IMR-90 (cell line): ENCODE measurements at regions not wholly inside any gene's neighbourhood (a gene's known extent, or its start where the extent isn't known, plus 50 kb on each side); places are given as distances from the start of the nearest gene placed in this dataset.

ENCODE experiments used
- ATAC-seq: fragments of 200-7000 bp; cut with Tn5 transposase; 2 replicates; pipeline ENCODE4 v1.9.1; 2020; ENCODE audit warnings: low read depth, mild to moderate bottlenecking, moderate library complexity
- BruUV-seq: library from RNA; stranded (reverse); fragments of 400-500 nt; replicated peaks from 2 replicates; lab custom pipeline; 2021; lab: Mats Ljungman, UMichigan
- CTCF ChIA-PET: fragments of 300-600 bp; formaldehyde crosslinking; extraction: SDS; loops from one replicate; lab custom pipeline; 2021; ENCODE audit warnings: antibody characterized with exemption; lab: Yijun Ruan, JAX
- POLR2A ChIA-PET: fragments of 300-600 bp; sonication (Branson Sonifier 250); formaldehyde crosslinking; loops from one replicate; lab custom pipeline; 2022; ENCODE audit warnings: antibody characterized with exemption; ENCODE audit not compliant: unreplicated experiment; lab: Charles Lee
- DNase-seq: peaks from one replicate; pipeline ENCODE4 v3.0.0; 2013
- H2AFZ ChIP-seq: replicated peaks from 2 replicates; pipeline ENCODE3; 2013; ENCODE audit warnings: low read length, mild to moderate bottlenecking; ENCODE audit not compliant: poor library complexity
- H2AK5ac ChIP-seq: 2 replicates; pipeline ENCODE4 v1.6.1; 2013; ENCODE audit warnings: low read depth, low read length, inconsistent platforms
- H2AK9ac ChIP-seq: replicated peaks from 2 replicates; pipeline ENCODE3; 2013; ENCODE audit warnings: mild to moderate bottlenecking, low read depth, low read length, moderate library complexity; ENCODE audit not compliant: poor library complexity
- H2BK120ac ChIP-seq: 2 replicates; pipeline ENCODE4 v1.6.1; 2013; ENCODE audit warnings: low read depth, low read length, inconsistent platforms
- H2BK15ac ChIP-seq: 3 replicates; pipeline ENCODE4 v1.6.1; 2013; ENCODE audit warnings: low read depth, low read length, inconsistent platforms
- H2BK20ac ChIP-seq: 2 replicates; pipeline ENCODE4 v1.6.1; 2013; ENCODE audit warnings: low read depth, mild to moderate bottlenecking, inconsistent platforms, low read length, moderate library complexity
- H2BK5ac ChIP-seq: 2 replicates; pipeline ENCODE4 v1.6.1; 2013; ENCODE audit warnings: mild to moderate bottlenecking, low read depth, low read length, inconsistent platforms; ENCODE audit not compliant: poor library complexity, severe bottlenecking
- H3K14ac ChIP-seq: replicated peaks from 2 replicates; pipeline ENCODE4 v1.6.1; 2013; ENCODE audit warnings: low read depth, low read length, inconsistent platforms
- H3K18ac ChIP-seq: 2 replicates; pipeline ENCODE4 v1.6.1; 2013; ENCODE audit warnings: low read depth, low read length, control low read depth
- H3K23ac ChIP-seq: 2 replicates; pipeline ENCODE4 v1.6.1; 2013; ENCODE audit warnings: low read depth, low read length, inconsistent platforms
- H3K27ac ChIP-seq: 2 replicates; pipeline ENCODE4 v1.5.1; 2013; ENCODE audit warnings: mild to moderate bottlenecking, control low read depth, low read length; ENCODE audit not compliant: insufficient read depth
- H3K27me3 ChIP-seq: 2 replicates; pipeline ENCODE4 v1.6.1; 2013; ENCODE audit warnings: low read length; ENCODE audit not compliant: control insufficient read depth, insufficient read depth
- H3K36me3 ChIP-seq: 2 replicates; pipeline ENCODE4 v1.6.1; 2013; ENCODE audit warnings: low read length, mixed read lengths; ENCODE audit not compliant: control insufficient read depth, insufficient read depth
- H3K4ac ChIP-seq: 2 replicates; pipeline ENCODE4 v1.6.1; 2013; ENCODE audit warnings: low read depth, low read length, inconsistent platforms
- H3K4me1 ChIP-seq: 2 replicates; pipeline ENCODE4 v1.6.1; 2013; ENCODE audit warnings: low read length, mixed read lengths; ENCODE audit not compliant: control insufficient read depth, insufficient read depth
- H3K4me2 ChIP-seq: 2 replicates; pipeline ENCODE4 v1.6.1; 2013; ENCODE audit warnings: low read depth, mild to moderate bottlenecking, control low read depth, low read length, moderate library complexity
- H3K4me3 ChIP-seq: 2 replicates; pipeline ENCODE4 v1.5.1; 2013; ENCODE audit warnings: low read depth, mild to moderate bottlenecking, control low read depth, low read length, moderate library complexity; ENCODE audit not compliant: insufficient read depth
- H3K56ac ChIP-seq: 2 replicates; pipeline ENCODE4 v1.6.1; 2013; ENCODE audit warnings: low read length, inconsistent platforms; ENCODE audit not compliant: insufficient read depth; ENCODE audit errors: extremely low read depth
- H3K79me1 ChIP-seq, 2 experiments: 2 replicates each; pipeline ENCODE4 v1.6.1; 2013; ENCODE audit warnings: low read length in 2 of 2, inconsistent platforms in 1 of 2, low read depth in 1 of 2
- H3K9ac ChIP-seq: 2 replicates; pipeline ENCODE4 v1.6.1; 2013; ENCODE audit warnings: low read depth, low read length, control low read depth
- H3K9me1 ChIP-seq: 2 replicates; pipeline ENCODE4 v1.6.1; 2013; ENCODE audit warnings: low read length, inconsistent platforms; ENCODE audit not compliant: insufficient read depth
- H3K9me3 ChIP-seq: 2 replicates; pipeline ENCODE4 v1.6.1; 2013; ENCODE audit warnings: low read length; ENCODE audit not compliant: control insufficient read depth, insufficient read depth
- H4K20me1 ChIP-seq: 2 replicates; pipeline ENCODE4 v1.6.1; 2013; ENCODE audit warnings: low read length, inconsistent platforms; ENCODE audit not compliant: insufficient read depth
- H4K5ac ChIP-seq: 2 replicates; pipeline ENCODE4 v1.6.1; 2013; ENCODE audit warnings: mild to moderate bottlenecking, low read depth, low read length, control low read depth
- H4K8ac ChIP-seq, 2 experiments: 2 replicates each; pipeline ENCODE4 v1.6.1; 2013; ENCODE audit warnings: low read depth in 2 of 2, low read length in 2 of 2, control low read depth in 1 of 2, inconsistent platforms in 1 of 2
- H4K91ac ChIP-seq: 2 replicates; pipeline ENCODE4 v1.6.1; 2013; ENCODE audit warnings: low read depth, low read length, inconsistent platforms; ENCODE audit not compliant: insufficient read depth
- FOS ChIP-seq: fragments of 150-350 bp; IDR thresholded peaks from 2 replicates; pipeline ENCODE4 v1.6.1; 2016; ENCODE audit warnings: low read depth, low read length
- WGBS, 2 experiments: methylation state at CpG; one replicate each; pipeline versions ENCODE4 v1.1.5 to v1.1.7; 2013; ENCODE audit warnings: missing lambda C conversion rate in 2 of 2; ENCODE audit not compliant: insufficient read length in 1 of 2; ENCODE audit errors: extremely low coverage in 2 of 2; 5-methylcytosine and 5-hydroxymethylcytosine counted together
- dilution Hi-C: fragments of 300-500 bp; cut with HindIII; formaldehyde crosslinking; loops from one replicate; pipeline ENCODE4 v1.14.3; 2018; ENCODE audit warnings: low sequenced_read_pairs; ENCODE audit not compliant: unreplicated experiment
- in situ Hi-C: fragments of 300-500 bp; cut with MboI; formaldehyde crosslinking; loops from 3 replicates; pipeline ENCODE4 v1.14.3; 2019; ENCODE audit warnings: low sequenced_read_pairs, inconsistent platforms, mixed read lengths
- intact Hi-C: fragments of 100-400 bp; cut with micrococcal nuclease; formaldehyde crosslinking; loops from 2 replicates; pipeline ENCODE4 v1.10.0; 2022

- Histone ChIP-seq H2AK5ac (no peak overlapping the region), H4K20me1 (no peaks in the 10 kb centered on the region), H4K91ac (no peak overlapping the region), H3K9me3 (no peaks in the 10 kb centered on the region), H3K23ac (no peak overlapping the region), H3K56ac (no peak overlapping the region), H3K9ac (no peak overlapping the region), H3K9me1 (no peaks in the 10 kb centered on the region), H3K36me3 (no peaks in the 10 kb centered on the region), H3K27ac (no peak overlapping the region), H2BK15ac (no peak overlapping the region), H3K27me3 (no peaks in the 10 kb centered on the region), H3K4me3 (no peak overlapping the region), H2BK120ac (no peak overlapping the region), H3K4me1 (no peaks in the 10 kb centered on the region), H4K5ac (no peak overlapping the region), H3K18ac (no peak overlapping the region), H2BK20ac (no peak overlapping the region), H2AK9ac (no peak overlapping the region), H2BK5ac (no peak overlapping the region), H2AFZ (no peak overlapping the region), H4K8ac (no peak overlapping the region), H3K4ac (no peak overlapping the region), H3K4me2 (no peak overlapping the region), H3K14ac (no peak overlapping the region), H3K79me1 (no peaks in the 10 kb centered on the region)
- no CpG with 5 or more reads among the region's 1 CpG for WGBS, 2 experiments
- no TSS peak for BruUV-seq
- ChIA-PET POLR2A (no interaction called here), CTCF (no interaction called here)
- DNase-seq (no peak), ATAC-seq (no peak)
- intact Hi-C loops: no loop called here
- no peak for TF ChIP-seq FOS
- dilution Hi-C loops: no loop called here
- in situ Hi-C loops: no loop called here
Measured at GRCh38 chr18:40987581-40987980, 967.5 kb upstream of the PIK3C3 start.
